H9 (cell line): ENCODE measurements at regions not wholly inside any gene's neighbourhood (a gene's known extent, or its start where the extent isn't known, plus 50 kb on each side); places are given as distances from the start of the nearest gene placed in this dataset.

ENCODE experiments used
- DNase-seq: peaks from one replicate; pipeline ENCODE4 v3.0.0-alpha.2; 2017
- H2AFZ ChIP-seq: one replicate; pipeline ENCODE4 v1.6.1; 2013; ENCODE audit warnings: mild to moderate bottlenecking, low read length, control low read depth, moderate library complexity
- H2AK5ac ChIP-seq: 2 replicates; pipeline ENCODE4 v1.6.1; 2013; ENCODE audit warnings: low read length, control low read depth, mixed read lengths; ENCODE audit not compliant: insufficient read length
- H2BK120ac ChIP-seq: one replicate; pipeline ENCODE4 v1.6.1; 2013; ENCODE audit warnings: low read depth, mild to moderate bottlenecking, low read length, control low read depth, inconsistent platforms; ENCODE audit not compliant: poor library complexity, severe bottlenecking
- H2BK12ac ChIP-seq: 2 replicates; pipeline ENCODE4 v1.6.1; 2013; ENCODE audit warnings: low read length, control low read depth, mixed read lengths, low read depth; ENCODE audit not compliant: insufficient read length
- H2BK15ac ChIP-seq: 2 replicates; pipeline ENCODE4 v1.6.1; 2013; ENCODE audit warnings: low read depth, low read length, control low read depth
- H2BK20ac ChIP-seq: one replicate; pipeline ENCODE4 v1.6.1; 2013; ENCODE audit warnings: low read depth, mild to moderate bottlenecking, low read length, control low read depth, inconsistent platforms; ENCODE audit not compliant: poor library complexity, severe bottlenecking
- H2BK5ac ChIP-seq: 2 replicates; pipeline ENCODE4 v1.6.1; 2013; ENCODE audit warnings: low read length, control low read depth, mixed read lengths; ENCODE audit not compliant: insufficient read length
- H3K14ac ChIP-seq: 2 replicates; pipeline ENCODE4 v1.6.1; 2013; ENCODE audit warnings: low read length, control low read depth; ENCODE audit not compliant: insufficient read depth
- H3K18ac ChIP-seq: 2 replicates; pipeline ENCODE4 v1.6.1; 2013; ENCODE audit warnings: low read depth, mild to moderate bottlenecking, mixed read lengths, low read length, control low read depth; ENCODE audit not compliant: insufficient read length
- H3K23ac ChIP-seq: 2 replicates; pipeline ENCODE4 v1.6.1; 2013; ENCODE audit warnings: low read length, control low read depth, mixed read lengths, low read depth; ENCODE audit not compliant: insufficient read length
- H3K23me2 ChIP-seq: 2 replicates; pipeline ENCODE4 v1.6.1; 2013; ENCODE audit warnings: low read depth, mild to moderate bottlenecking, mixed read lengths, low read length, control low read depth; ENCODE audit not compliant: insufficient read length, poor library complexity, severe bottlenecking
- H3K27ac ChIP-seq: 2 replicates; pipeline ENCODE4 v1.5.1; 2013; ENCODE audit warnings: low read length, control low read depth, mixed read lengths, low read depth; ENCODE audit not compliant: insufficient read length
- H3K27me3 ChIP-seq: 2 replicates; pipeline ENCODE4 v1.6.1; 2013; ENCODE audit warnings: low read length, control low read depth, inconsistent platforms; ENCODE audit not compliant: insufficient read depth
- H3K4ac ChIP-seq: 2 replicates; pipeline ENCODE4 v1.6.1; 2013; ENCODE audit warnings: low read depth, mild to moderate bottlenecking, control low read depth, inconsistent platforms, low read length, moderate library complexity
- H3K4me1 ChIP-seq: 2 replicates; pipeline ENCODE4 v1.6.1; 2013; ENCODE audit warnings: low read length, control low read depth, inconsistent platforms; ENCODE audit not compliant: insufficient read depth
- H3K4me2 ChIP-seq: 2 replicates; pipeline ENCODE4 v1.6.1; 2013; ENCODE audit warnings: low read length, control low read depth, mixed read lengths; ENCODE audit not compliant: insufficient read length, insufficient read depth
- H3K56ac ChIP-seq: 2 replicates; pipeline ENCODE4 v1.6.1; 2013; ENCODE audit warnings: low read depth, mild to moderate bottlenecking, mixed read lengths, low read length, control low read depth; ENCODE audit not compliant: insufficient read length
- H3K79me1 ChIP-seq: 2 replicates; pipeline ENCODE4 v1.6.1; 2013; ENCODE audit warnings: low read depth, mild to moderate bottlenecking, moderate library complexity, low read length, control low read depth, inconsistent platforms; ENCODE audit not compliant: insufficient read depth, poor library complexity, severe bottlenecking
- H3K79me2 ChIP-seq: 2 replicates; pipeline ENCODE4 v1.6.1; 2013; ENCODE audit warnings: low read length, control low read depth, inconsistent platforms; ENCODE audit not compliant: insufficient read depth
- H3K9ac ChIP-seq: 2 replicates; pipeline ENCODE4 v1.6.1; 2013; ENCODE audit warnings: low read length, control low read depth, mixed read lengths; ENCODE audit not compliant: insufficient read length; ENCODE audit errors: extremely low read depth
- H3K9me3 ChIP-seq: one replicate; pipeline ENCODE4 v1.6.1; 2013; ENCODE audit warnings: low read depth, low read length, inconsistent platforms; ENCODE audit not compliant: control insufficient read depth
- H3T11ph ChIP-seq: one replicate; pipeline ENCODE4 v1.6.1; 2013; ENCODE audit warnings: mild to moderate bottlenecking, low read length, control low read depth, inconsistent platforms
- H4K20me1 ChIP-seq: one replicate; pipeline ENCODE4 v1.6.1; 2013; ENCODE audit not compliant: control insufficient read depth, insufficient read length, insufficient read depth
- H4K5ac ChIP-seq: 2 replicates; pipeline ENCODE4 v1.6.1; 2013; ENCODE audit warnings: low read depth, mild to moderate bottlenecking, mixed read lengths, low read length, control low read depth; ENCODE audit not compliant: insufficient read length
- H4K8ac ChIP-seq: replicated peaks from 2 replicates; pipeline ENCODE4 v1.6.1; 2013; ENCODE audit warnings: low read length, control low read depth, mixed read lengths, low read depth; ENCODE audit not compliant: insufficient read length
- H4K91ac ChIP-seq: 2 replicates; pipeline ENCODE4 v1.6.1; 2013; ENCODE audit warnings: low read depth, mild to moderate bottlenecking, moderate library complexity, mixed read lengths, low read length, control low read depth; ENCODE audit not compliant: insufficient read length
- H3K27ac Mint-ChIP-seq, 3 experiments: 2 replicates in 2 of 3; 3 replicates in 1 of 3; pipeline ENCODE4 v1.8.0; 2020 to 2021; ENCODE audit warnings: mixed read lengths in 3 of 3, mild to moderate bottlenecking in 1 of 3, moderate library complexity in 1 of 3
- H3K27me3 Mint-ChIP-seq: 2 replicates; pipeline ENCODE4 v1.8.0; 2021; ENCODE audit warnings: low read depth, mild to moderate bottlenecking, moderate library complexity, mixed read lengths
- H3K36me3 Mint-ChIP-seq, 3 experiments: 2 replicates in 2 of 3; 3 replicates in 1 of 3; pipeline ENCODE4 v1.8.0; 2020 to 2021; ENCODE audit warnings: low read depth in 3 of 3, mixed read lengths in 3 of 3; ENCODE audit not compliant: insufficient read depth in 1 of 3
- H3K4me1 Mint-ChIP-seq, 2 experiments: 2 replicates each; pipeline ENCODE4 v1.8.0; 2020; ENCODE audit warnings: mixed read lengths in 2 of 2
- H3K4me3 Mint-ChIP-seq, 2 experiments: 2 replicates in 1 of 2; 3 replicates in 1 of 2; pipeline ENCODE4 v1.8.0; 2020 to 2021; ENCODE audit warnings: mild to moderate bottlenecking in 2 of 2, mixed read lengths in 2 of 2, moderate library complexity in 1 of 2
- H3K9me3 Mint-ChIP-seq, 2 experiments: 2 replicates in 1 of 2; 3 replicates in 1 of 2; pipeline ENCODE4 v1.8.0; 2020; ENCODE audit warnings: mild to moderate bottlenecking in 2 of 2, mixed read lengths in 2 of 2, moderate library complexity in 1 of 2
- CTCF ChIP-seq: fragments of 200-600 bp; sonication (generic); conservative IDR thresholded peaks from 3 replicates; pipeline ENCODE4 v1.8.0; 2021; ENCODE audit warnings: antibody characterized with exemption, mild to moderate bottlenecking
- WGBS: extraction: QIAGEN DNeasy Blood & Tissue Kit; methylation state at CpG from one replicate; pipeline ENCODE4 v1.1.7; 2013; ENCODE audit warnings: missing lambda C conversion rate, low lambda C conversion rate, mixed read lengths; ENCODE audit not compliant: insufficient read length; ENCODE audit errors: extremely low coverage; 5-methylcytosine and 5-hydroxymethylcytosine counted together

- no peaks in the 10 kb centered on the region for H3K23me2 ChIP-seq
- H3T11ph ChIP-seq = no peak overlapping the region
- no peaks in the 10 kb centered on the region for H4K20me1 ChIP-seq
- no peak overlapping the region for H3K23ac ChIP-seq
- H3K4me1 ChIP-seq = no peaks in the 10 kb centered on the region
- Mint-ChIP-seq H3K36me3 (no peaks in the 10 kb centered on the region), H3K4me3 (no peak overlapping the region), H3K27me3 (no peaks in the 10 kb centered on the region), H3K4me1 (no peaks in the 10 kb centered on the region), H3K9me3 (peaks cover 0 to 2% of the 10 kb centered on the region in 2 experiments; a peak in 3 of 5 replicates), H3K27ac (no peak overlapping the region)
- no peak overlapping the region for H3K4me2 ChIP-seq
- no peaks in the 10 kb centered on the region for H3K79me2 ChIP-seq
- no peak overlapping the region for H3K14ac ChIP-seq
- H2AFZ ChIP-seq = no peak overlapping the region
- H2BK12ac ChIP-seq = no peak overlapping the region
- H4K5ac ChIP-seq = no peak overlapping the region
- no peak overlapping the region for H2BK20ac ChIP-seq
- WGBS = no CpG with 5 or more reads among the region's 4 CpGs
- no peaks in the 10 kb centered on the region for H3K9me3 ChIP-seq
- no peak overlapping the region for H2AK5ac ChIP-seq
- no peak overlapping the region for H4K91ac ChIP-seq
- H3K18ac ChIP-seq = no peak overlapping the region
- H2BK15ac ChIP-seq = no peak overlapping the region
- no peaks in the 10 kb centered on the region for H3K79me1 ChIP-seq
- no peak overlapping the region for H4K8ac ChIP-seq
- H3K27ac ChIP-seq = no peak overlapping the region
- H3K56ac ChIP-seq = no peak overlapping the region
- DNase-seq = no peak
- no peak for TF ChIP-seq CTCF
- no peak overlapping the region for H3K4ac ChIP-seq
- no peak overlapping the region for H2BK5ac ChIP-seq
- no peaks in the 10 kb centered on the region for H3K27me3 ChIP-seq
- no peak overlapping the region for H2BK120ac ChIP-seq
- no peak overlapping the region for H3K9ac ChIP-seq
Observed at GRCh38 chr3:180142472-180142871, 105.7 kb upstream of the PEX5L start.
